ENCODE measurements at regions not wholly inside any gene's neighbourhood (a gene's known extent, or its start where the extent isn't known, plus 50 kb on each side); places are given as distances from the start of the nearest gene placed in this dataset.

DNA sequence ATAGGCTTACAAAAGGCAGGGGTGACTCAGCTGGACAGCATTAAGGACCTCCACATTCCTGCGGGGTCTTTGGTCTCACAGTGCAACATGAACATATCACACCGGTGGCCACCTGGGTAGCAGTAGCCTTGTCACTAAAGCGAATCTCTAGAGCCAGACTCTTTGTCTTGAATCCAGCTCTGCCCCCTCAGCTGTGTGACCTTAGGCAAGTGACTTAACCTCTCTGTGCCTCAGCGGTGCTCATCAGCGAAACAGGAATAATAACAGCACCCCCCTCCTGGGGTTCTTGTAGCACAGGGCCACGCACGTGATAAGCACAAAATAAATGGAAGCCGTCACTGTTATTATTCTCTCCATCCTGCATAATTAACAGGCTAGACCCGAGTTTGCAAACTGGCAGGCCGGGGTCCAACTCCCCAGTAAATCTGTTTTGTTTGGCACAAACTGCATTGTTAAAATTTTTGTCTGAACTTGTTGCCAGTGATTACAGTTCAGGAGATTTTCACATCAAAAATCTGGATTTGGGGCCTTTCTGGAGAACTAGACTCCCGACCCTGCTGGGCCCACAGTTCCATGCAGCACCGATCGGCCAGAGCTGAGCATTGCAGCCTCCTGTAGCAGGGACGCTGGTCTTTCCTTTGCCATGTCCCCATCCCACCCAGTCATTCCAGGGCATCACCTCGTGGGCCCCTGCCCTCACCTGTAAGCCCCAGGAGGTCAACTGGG, 174.8 kb downstream of the PHETA1 start:
- TF ChIP-seq JUN (CRISPR knock-in tag; IDR thresholded peaks at IDR 0.05) (no peak), ESRRA (CRISPR knock-in tag; IDR thresholded peaks at IDR 0.05; ENCODE audit: borderline replicate concordance) (no peak), SOX15 (CRISPR knock-in tag; IDR thresholded peaks at IDR 0.05) (no peak), TEAD4 (CRISPR knock-in tag; IDR thresholded peaks at IDR 0.05) (no peak), ETV6 (CRISPR knock-in tag; IDR thresholded peaks at IDR 0.05) (no peak), ZNF317 (CRISPR knock-in tag; IDR thresholded peaks at IDR 0.05; ENCODE audit: borderline replicate concordance, low read depth) (no peak), ATF2 (CRISPR knock-in tag; IDR thresholded peaks at IDR 0.05; ENCODE audit: borderline replicate concordance, low read depth) (no peak), ZNF232 (CRISPR knock-in tag; IDR thresholded peaks at IDR 0.05) (no peak), STAT6 (CRISPR knock-in tag; conservative IDR thresholded peaks at IDR 0.05; ENCODE audit: low read depth) (no peak)
- TF ChIP-seq, protein P1, sequence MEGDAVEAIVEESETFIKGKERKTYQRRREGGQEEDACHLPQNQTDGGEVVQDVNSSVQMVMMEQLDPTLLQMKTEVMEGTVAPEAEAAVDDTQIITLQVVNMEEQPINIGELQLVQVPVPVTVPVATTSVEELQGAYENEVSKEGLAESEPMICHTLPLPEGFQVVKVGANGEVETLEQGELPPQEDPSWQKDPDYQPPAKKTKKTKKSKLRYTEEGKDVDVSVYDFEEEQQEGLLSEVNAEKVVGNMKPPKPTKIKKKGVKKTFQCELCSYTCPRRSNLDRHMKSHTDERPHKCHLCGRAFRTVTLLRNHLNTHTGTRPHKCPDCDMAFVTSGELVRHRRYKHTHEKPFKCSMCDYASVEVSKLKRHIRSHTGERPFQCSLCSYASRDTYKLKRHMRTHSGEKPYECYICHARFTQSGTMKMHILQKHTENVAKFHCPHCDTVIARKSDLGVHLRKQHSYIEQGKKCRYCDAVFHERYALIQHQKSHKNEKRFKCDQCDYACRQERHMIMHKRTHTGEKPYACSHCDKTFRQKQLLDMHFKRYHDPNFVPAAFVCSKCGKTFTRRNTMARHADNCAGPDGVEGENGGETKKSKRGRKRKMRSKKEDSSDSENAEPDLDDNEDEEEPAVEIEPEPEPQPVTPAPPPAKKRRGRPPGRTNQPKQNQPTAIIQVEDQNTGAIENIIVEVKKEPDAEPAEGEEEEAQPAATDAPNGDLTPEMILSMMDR (IDR thresholded peaks at IDR 0.05): no peak
